Fibroblast of lung (primary cell): ENCODE measurements at regions not wholly inside any gene's neighbourhood (a gene's known extent, or its start where the extent isn't known, plus 50 kb on each side); places are given as distances from the start of the nearest gene placed in this dataset.

ENCODE experiments used
- DNase-seq, 2 donors: peaks; one replicate each; pipeline versions ENCODE4 v3.0.0 to v3.0.0-alpha.2; 2010; ENCODE audit warnings: low read depth in 2 of 2
- H2AFZ ChIP-seq: 2 replicates; pipeline ENCODE4 v1.5.1; 2012; ENCODE audit warnings: low read length, control low read depth, inconsistent platforms
- H3K27ac ChIP-seq: 2 replicates; pipeline ENCODE4 v1.5.1; 2011; ENCODE audit warnings: low read length, control low read depth; ENCODE audit not compliant: insufficient read depth
- H3K27me3 ChIP-seq: 2 replicates; pipeline ENCODE4 v1.5.1; 2011; ENCODE audit warnings: mild to moderate bottlenecking, low read length; ENCODE audit not compliant: control insufficient read depth, insufficient read depth
- H3K36me3 ChIP-seq: 2 replicates; pipeline ENCODE4 v1.5.1; 2011; ENCODE audit warnings: low read length; ENCODE audit not compliant: control insufficient read depth, insufficient read depth
- H3K4me1 ChIP-seq: 2 replicates; pipeline ENCODE4 v1.5.1; 2011; ENCODE audit warnings: low read length; ENCODE audit not compliant: control insufficient read depth, insufficient read depth; ENCODE audit errors: extremely low read depth
- H3K4me2 ChIP-seq: 2 replicates; pipeline ENCODE4 v1.5.1; 2011; ENCODE audit warnings: low read length, control low read depth; ENCODE audit not compliant: insufficient read depth; ENCODE audit errors: extremely low read depth
- H3K4me3 ChIP-seq, 4 experiments: fragments of 200-600 bp in 1 of 4; sonication (generic) in 1 of 4; replicated peaks in 1 of 4; 2 replicates each; pipeline ENCODE4 v1.5.1; 2011 to 2016; ENCODE audit warnings: low read length in 4 of 4, low read depth in 3 of 4, mild to moderate bottlenecking in 3 of 4, control low read depth in 2 of 4, inconsistent platforms in 1 of 4, mixed read lengths in 1 of 4; ENCODE audit not compliant: insufficient read depth in 1 of 4; ENCODE audit errors: control extremely low read depth in 1 of 4
- H3K79me2 ChIP-seq: 2 replicates; pipeline ENCODE4 v1.5.1; 2012; ENCODE audit warnings: mild to moderate bottlenecking, low read length, inconsistent platforms; ENCODE audit not compliant: control insufficient read depth, insufficient read depth
- H3K9ac ChIP-seq: 2 replicates; pipeline ENCODE4 v1.5.1; 2011; ENCODE audit warnings: mild to moderate bottlenecking, low read length, control low read depth; ENCODE audit not compliant: insufficient read depth
- H3K9me3 ChIP-seq: 2 replicates; pipeline ENCODE4 v1.5.1; 2012; ENCODE audit warnings: low read depth, low read length; ENCODE audit not compliant: control insufficient read depth, insufficient read depth
- H4K20me1 ChIP-seq: 2 replicates; pipeline ENCODE4 v1.5.1; 2011; ENCODE audit warnings: low read length; ENCODE audit not compliant: control insufficient read depth, insufficient read depth; ENCODE audit errors: extremely low read depth
- CTCF ChIP-seq, 2 donors: IDR thresholded peaks in 1 of 2; conservative IDR thresholded peaks in 1 of 2; 1 replicate in 1 of 2; 2 replicates in 1 of 2; pipeline ENCODE4 v1.5.1; 2011 to 2012; ENCODE audit warnings: low read length in 2 of 2, control low read depth in 1 of 2, inconsistent platforms in 1 of 2, low read depth in 1 of 2, mild to moderate bottlenecking in 1 of 2
- EZH2 ChIP-seq: IDR thresholded peaks from 2 replicates; pipeline ENCODE4 v1.5.1; 2012; ENCODE audit warnings: low read length, control low read depth, mild to moderate bottlenecking; ENCODE audit errors: missing control alignments

- no peaks in the 10 kb centered on the region for H3K79me2 ChIP-seq
- TF ChIP-seq EZH2 (no peak), CTCF (conservative IDR thresholded peaks at IDR 0.05 in 1 of 2, IDR thresholded peaks at IDR 0.05 in 1 of 2; ENCODE audit: low read depth in 1 of 2, low read length in 2 of 2) (no peak)
- H3K9ac ChIP-seq: no peak overlapping the region
Observed at GRCh38 chr10:71089162-71089561, 123.2 kb upstream of the UNC5B start.

GRCh38 chr10:71090330-71090729, 122.0 kb upstream of the UNC5B start:
- no peak overlapping the region for H3K9ac ChIP-seq
- no peaks in the 10 kb centered on the region for H3K79me2 ChIP-seq
- no peak for TF ChIP-seq CTCF (conservative IDR thresholded peaks at IDR 0.05 in 1 of 2, IDR thresholded peaks at IDR 0.05 in 1 of 2; ENCODE audit: low read depth in 1 of 2, low read length in 2 of 2)
- no peak for TF ChIP-seq EZH2
- H3K4me2 ChIP-seq: no peak overlapping the region
- no peaks in the 10 kb centered on the region for H3K36me3 ChIP-seq
- no peaks in the 10 kb centered on the region for H3K4me1 ChIP-seq
- no peaks in the 10 kb centered on the region for H4K20me1 ChIP-seq
- H3K27ac ChIP-seq: no peak overlapping the region
- H3K9me3 ChIP-seq: no peaks in the 10 kb centered on the region
- no peak overlapping the region for H3K4me3 ChIP-seq
- no peak for DNase-seq
- no peaks in the 10 kb centered on the region for H3K27me3 ChIP-seq
- no peak overlapping the region for H2AFZ ChIP-seq

More at GRCh38 chr10:71089162-71089561, 123.2 kb upstream of the UNC5B start:
- H3K27me3 ChIP-seq: no peaks in the 10 kb centered on the region
- H3K27ac ChIP-seq: no peak overlapping the region
- no peaks in the 10 kb centered on the region for H3K4me1 ChIP-seq
- no peaks in the 10 kb centered on the region for H4K20me1 ChIP-seq
- H3K4me2 ChIP-seq: no peak overlapping the region
- H2AFZ ChIP-seq: no peak overlapping the region
- H3K4me3 ChIP-seq: no peak overlapping the region
- DNase-seq: no peak
- H3K36me3 ChIP-seq: no peaks in the 10 kb centered on the region
- H3K9me3 ChIP-seq: no peaks in the 10 kb centered on the region

DNA sequence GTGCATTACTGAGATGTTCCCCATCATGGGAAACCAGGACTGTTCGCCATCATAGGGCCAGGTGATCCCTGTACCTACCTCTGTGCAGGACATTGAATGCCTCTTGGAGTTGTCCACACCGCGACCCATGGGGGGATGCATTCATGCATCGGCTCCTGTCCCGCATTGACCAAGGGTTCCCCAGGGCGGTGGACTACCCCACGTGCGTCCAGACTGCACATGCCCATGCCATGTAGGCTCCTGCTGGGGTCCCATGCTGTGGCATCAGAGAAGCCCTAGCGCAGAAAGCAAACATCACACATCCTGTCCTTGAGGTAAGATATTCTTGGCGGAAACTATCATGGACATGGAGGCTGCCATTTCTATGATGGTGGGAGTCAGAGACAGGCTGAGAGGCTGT, 121.6 kb upstream of the UNC5B start:
- H3K79me2 ChIP-seq: no peaks in the 10 kb centered on the region
- H3K4me3 ChIP-seq: no peak overlapping the region
- no peak overlapping the region for H3K4me2 ChIP-seq
- H3K4me1 ChIP-seq: no peaks in the 10 kb centered on the region
- TF ChIP-seq CTCF (conservative IDR thresholded peaks at IDR 0.05 in 1 of 2, IDR thresholded peaks at IDR 0.05 in 1 of 2; ENCODE audit: low read depth in 1 of 2, low read length in 2 of 2) (no peak), EZH2 (no peak)
- DNase-seq: no peak
- no peaks in the 10 kb centered on the region for H4K20me1 ChIP-seq
- no peaks in the 10 kb centered on the region for H3K9me3 ChIP-seq
- H3K9ac ChIP-seq: no peak overlapping the region
- H2AFZ ChIP-seq: no peak overlapping the region
- no peaks in the 10 kb centered on the region for H3K27me3 ChIP-seq
- H3K36me3 ChIP-seq: no peaks in the 10 kb centered on the region
- no peak overlapping the region for H3K27ac ChIP-seq
